K562 (cell line): ENCODE measurements at regions not wholly inside any gene's neighbourhood (a gene's known extent, or its start where the extent isn't known, plus 50 kb on each side); places are given as distances from the start of the nearest gene placed in this dataset.

Experiments
- ATAC-seq: fragments of 200-7000 bp; cut with Tn5 transposase; 3 replicates; pipeline ENCODE4 v1.9.1; 2020; ENCODE audit warnings: moderate library complexity
- BruUV-seq: library from RNA; stranded (reverse); fragments of 400-500 nt; replicated peaks from 2 replicates; lab custom pipeline; 2021; lab: Mats Ljungman, UMichigan
- CTCF ChIA-PET: fragments of 300-600 bp; formaldehyde crosslinking; extraction: SDS; loops from one replicate; lab custom pipeline; 2021; ENCODE audit warnings: low intra/inter-chr PET ratio; lab: Yijun Ruan, JAX
- POLR2A ChIA-PET: fragments of 300-600, 350-650 bp; sonication (Branson Sonifier 250); formaldehyde crosslinking; extraction: SDS; loops from one replicate; lab custom pipeline; 2021; ENCODE audit warnings: antibody characterized with exemption, inconsistent platforms; lab: Yijun Ruan, JAX
- DNase-seq, 4 experiments: peaks; one replicate each; pipeline versions ENCODE4 v3.0.0 to v3.0.0-alpha.2; 2011 to 2018; ENCODE audit warnings: low spot score in 3 of 4, mixed read lengths in 3 of 4; ENCODE audit errors: extremely low read depth in 1 of 4
- FAIRE-seq: peaks from 2 replicates; lab custom pipeline; 2011; peaks lifted over from hg19 to GRCh38; lab: Jason Lieb, UNC
- H2AFZ ChIP-seq: 2 replicates; pipeline ENCODE4 v1.6.0; 2011; ENCODE audit warnings: low read depth, low read length, control low read depth, inconsistent platforms
- H3K27ac ChIP-seq: fragments of 200-600 bp; 3 replicates; pipeline ENCODE4 v1.8.0; 2011; ENCODE audit warnings: low read depth, mild to moderate bottlenecking, control low read depth, inconsistent platforms, low read length, moderate library complexity, mixed read lengths; ENCODE audit errors: extremely low read depth
- H3K27me3 ChIP-seq, 2 experiments: fragments of 300-600 bp in 1 of 2; 2 replicates in 1 of 2; 3 replicates in 1 of 2; pipeline versions ENCODE4 v1.6.0 to v1.8.0; 2011; ENCODE audit warnings: inconsistent platforms in 2 of 2, low read length in 2 of 2, mild to moderate bottlenecking in 1 of 2, mixed read lengths in 1 of 2, moderate library complexity in 1 of 2; ENCODE audit not compliant: control insufficient read depth in 2 of 2, insufficient read depth in 2 of 2
- H3K36me3 ChIP-seq: fragments of 300-600 bp; 3 replicates; pipeline ENCODE4 v1.8.0; 2011; ENCODE audit warnings: mild to moderate bottlenecking, low read length, inconsistent platforms; ENCODE audit not compliant: control insufficient read depth, insufficient read depth
- H3K4me1 ChIP-seq, 2 experiments: fragments of 200-600 bp in 1 of 2; replicated peaks in 1 of 2; 2 replicates in 1 of 2; 3 replicates in 1 of 2; pipeline versions ENCODE4 v1.5.1 to v1.8.0; 2011; ENCODE audit warnings: inconsistent platforms in 2 of 2, low read length in 2 of 2, mild to moderate bottlenecking in 1 of 2, mixed read lengths in 1 of 2, moderate library complexity in 1 of 2; ENCODE audit not compliant: control insufficient read depth in 2 of 2, insufficient read depth in 2 of 2
- H3K4me2 ChIP-seq: 2 replicates; pipeline ENCODE4 v1.6.1; 2011; ENCODE audit warnings: low read length, control low read depth, inconsistent platforms, mixed read lengths; ENCODE audit not compliant: insufficient read depth
- H3K4me3 ChIP-seq: fragments of 200-600 bp; sonication (generic), shearing (Covaris generic); 2 replicates; pipeline ENCODE4 v1.5.1; 2016; ENCODE audit warnings: control low read depth, inconsistent platforms
- H3K79me2 ChIP-seq: fragments of 200-600 bp; 3 replicates; pipeline ENCODE4 v1.8.0; 2011; ENCODE audit warnings: low read length, inconsistent platforms; ENCODE audit not compliant: control insufficient read depth, insufficient read depth
- H3K9ac ChIP-seq, 2 experiments: 2 replicates each; pipeline versions ENCODE4 v1.6.0 to v1.6.1; 2011; ENCODE audit warnings: low read depth in 2 of 2, low read length in 2 of 2, control low read depth in 1 of 2, inconsistent platforms in 1 of 2, mild to moderate bottlenecking in 1 of 2, mixed read lengths in 1 of 2; ENCODE audit not compliant: insufficient read depth in 1 of 2
- H3K9me1 ChIP-seq: one replicate; pipeline ENCODE4 v1.6.0; 2011; ENCODE audit warnings: inconsistent platforms, mild to moderate bottlenecking, low read length, moderate library complexity; ENCODE audit not compliant: control insufficient read depth, insufficient read depth
- H3K9me3 ChIP-seq: replicated peaks from 2 replicates; pipeline ENCODE4 v1.5.1; 2011; ENCODE audit warnings: low read depth, low read length, inconsistent platforms; ENCODE audit not compliant: control insufficient read depth, insufficient read depth
- H4K20me1 ChIP-seq: replicated peaks from 2 replicates; pipeline ENCODE4 v1.6.1; 2011; ENCODE audit warnings: low read length, inconsistent platforms, mixed read lengths; ENCODE audit not compliant: control insufficient read depth, insufficient read depth
- CCAR2 ChIP-seq: fragments of 200-400 bp; formaldehyde crosslinking; IDR thresholded peaks from 2 replicates; pipeline ENCODE4 v1.6.1; 2017; ENCODE audit warnings: mild to moderate bottlenecking, low read depth, low read length
- DNMT1 ChIP-seq: fragments of 450-650 bp; IDR thresholded peaks from 2 replicates; pipeline ENCODE4 v1.6.1; 2016; ENCODE audit warnings: antibody characterized with exemption, mild to moderate bottlenecking
- DPF2 ChIP-seq: fragments of 450-650 bp; IDR thresholded peaks from 2 replicates; pipeline ENCODE4 v1.6.1; 2016
- ERF ChIP-seq: fragments of 450-650 bp; formaldehyde crosslinking; IDR thresholded peaks from 2 replicates; pipeline ENCODE4 v1.4.0; 2020; ENCODE audit warnings: mild to moderate bottlenecking, mixed read lengths
- OTX1 ChIP-seq: fragments of 450-650 bp; formaldehyde crosslinking; IDR thresholded peaks from 2 replicates; pipeline ENCODE4 v1.4.0; 2022; ENCODE audit warnings: mild to moderate bottlenecking
- PTBP1 ChIP-seq: fragments of 200-400 bp; formaldehyde crosslinking; IDR thresholded peaks from 2 replicates; pipeline ENCODE4 v1.6.1; 2017; ENCODE audit warnings: low read depth, low read length
- RAD51 ChIP-seq: fragments of 450-650 bp; IDR thresholded peaks from 2 replicates; pipeline ENCODE4 v1.7.1; 2016; ENCODE audit warnings: low read depth, mild to moderate bottlenecking, borderline replicate concordance
- SIRT6 ChIP-seq: IDR thresholded peaks from one replicate; pipeline ENCODE4 v1.6.1; 2012; ENCODE audit warnings: low read depth, mild to moderate bottlenecking, control low read depth, inconsistent platforms, low read length, moderate library complexity
- SREBF1 ChIP-seq: fragments of 150-350 bp; IDR thresholded peaks from 2 replicates; pipeline ENCODE4 v1.6.1; 2014; ENCODE audit warnings: antibody characterized with exemption, low read depth, low read length, borderline replicate concordance
- TBL1XR1 ChIP-seq, 2 experiments: IDR thresholded peaks; 2 replicates each; pipeline ENCODE4 v1.6.1; 2012; ENCODE audit warnings: improper control_type of control experiment in 2 of 2, low read length in 2 of 2, mild to moderate bottlenecking in 1 of 2
- YY1 ChIP-seq, 3 experiments: IDR thresholded peaks; 2 replicates each; pipeline ENCODE4 v1.6.1; 2011; ENCODE audit warnings: low read length in 2 of 3, mild to moderate bottlenecking in 2 of 3, moderate library complexity in 2 of 3, borderline replicate concordance in 1 of 3, control low read depth in 1 of 3, low read depth in 1 of 3; ENCODE audit not compliant: insufficient read depth in 3 of 3, insufficient replicate concordance in 2 of 3, control insufficient read depth in 1 of 3, insufficient read length in 1 of 3; ENCODE audit errors: extremely low read depth in 1 of 3
- ZBTB8A ChIP-seq: fragments of 450-650 bp; IDR thresholded peaks from 2 replicates; pipeline ENCODE4 v1.6.1; 2018; ENCODE audit warnings: mild to moderate bottlenecking, moderate library complexity; ENCODE audit not compliant: partially characterized antibody
- ZC3H4 ChIP-seq: sonication (generic); formaldehyde crosslinking; IDR thresholded peaks from 2 replicates; pipeline ENCODE4 v1.9.0; 2021; ENCODE audit warnings: missing genetic modification reagents, borderline replicate concordance
- ZNF224 ChIP-seq: sonication (generic); formaldehyde crosslinking; IDR thresholded peaks from 2 replicates; pipeline ENCODE4 v1.8.0; 2022; ENCODE audit warnings: mild to moderate bottlenecking, missing genetic modification reagents
- ZNF717 ChIP-seq: fragments of 250-450 bp; sonication (Bioruptor Pico); IDR thresholded peaks from 2 replicates; pipeline ENCODE4 v1.5.0; 2021
- WGBS: fragments of 100-300 bp; shearing (Covaris generic); methylation state at CpG from one replicate; pipeline ENCODE4 v1.1.6; 2016; ENCODE audit warnings: low coverage, mixed read lengths; ENCODE audit not compliant: insufficient coverage; ENCODE audit errors: missing lambda C conversion rate; 5-methylcytosine and 5-hydroxymethylcytosine counted together
- in situ Hi-C: fragments of 300-500 bp; cut with MboI; formaldehyde crosslinking; loops from 4 replicates; pipeline ENCODE4 v1.15.0; 2018; ENCODE audit warnings: inconsistent platforms, mixed read lengths
- intact Hi-C: fragments of 100-400 bp; cut with micrococcal nuclease; formaldehyde crosslinking; loops from 2 replicates; pipeline ENCODE4 v1.14.2; 2022
- TF ChIP-seq, protein P1 (sequence below): sonication (generic); formaldehyde crosslinking; IDR thresholded peaks from 2 replicates; pipeline ENCODE4 v1.8.0; 2023; ENCODE audit warnings: mild to moderate bottlenecking, missing genetic modification reagents
- TF ChIP-seq, protein P2 (sequence below): fragments of 450-650 bp; IDR thresholded peaks from 2 replicates; pipeline ENCODE4 v1.7.1; 2018; ENCODE audit warnings: mild to moderate bottlenecking, low read depth; ENCODE audit not compliant: partially characterized antibody

DNA sequence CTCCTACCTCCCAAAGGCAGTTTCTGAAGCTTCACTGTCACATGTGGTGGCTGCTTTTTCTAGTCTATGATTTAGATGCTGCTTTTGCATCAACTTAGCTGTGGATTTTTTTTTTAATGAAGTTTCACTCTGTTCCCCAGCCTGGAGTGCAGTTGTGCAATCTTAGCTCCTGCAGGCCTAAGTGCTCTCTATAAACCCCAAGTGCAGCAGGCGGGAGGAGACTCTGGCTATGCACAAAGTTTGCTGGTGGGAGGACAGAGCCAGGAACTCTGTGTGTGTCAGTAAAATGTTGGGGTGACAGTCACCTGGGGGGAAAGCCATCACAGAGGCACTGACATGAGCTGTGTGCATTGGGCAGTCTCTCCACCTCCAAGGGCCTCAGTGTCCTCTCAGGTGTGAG, 138.8 kb upstream of the FAM20C start (continued):
- TF ChIP-seq DPF2, result no peak
- no peak for TF ChIP-seq ZNF717
- no peak for TF ChIP-seq OTX1 (CRISPR knock-in tag)
- no peak for TF ChIP-seq ZC3H4 (CRISPR knock-in tag)
- TF ChIP-seq, protein P1, sequence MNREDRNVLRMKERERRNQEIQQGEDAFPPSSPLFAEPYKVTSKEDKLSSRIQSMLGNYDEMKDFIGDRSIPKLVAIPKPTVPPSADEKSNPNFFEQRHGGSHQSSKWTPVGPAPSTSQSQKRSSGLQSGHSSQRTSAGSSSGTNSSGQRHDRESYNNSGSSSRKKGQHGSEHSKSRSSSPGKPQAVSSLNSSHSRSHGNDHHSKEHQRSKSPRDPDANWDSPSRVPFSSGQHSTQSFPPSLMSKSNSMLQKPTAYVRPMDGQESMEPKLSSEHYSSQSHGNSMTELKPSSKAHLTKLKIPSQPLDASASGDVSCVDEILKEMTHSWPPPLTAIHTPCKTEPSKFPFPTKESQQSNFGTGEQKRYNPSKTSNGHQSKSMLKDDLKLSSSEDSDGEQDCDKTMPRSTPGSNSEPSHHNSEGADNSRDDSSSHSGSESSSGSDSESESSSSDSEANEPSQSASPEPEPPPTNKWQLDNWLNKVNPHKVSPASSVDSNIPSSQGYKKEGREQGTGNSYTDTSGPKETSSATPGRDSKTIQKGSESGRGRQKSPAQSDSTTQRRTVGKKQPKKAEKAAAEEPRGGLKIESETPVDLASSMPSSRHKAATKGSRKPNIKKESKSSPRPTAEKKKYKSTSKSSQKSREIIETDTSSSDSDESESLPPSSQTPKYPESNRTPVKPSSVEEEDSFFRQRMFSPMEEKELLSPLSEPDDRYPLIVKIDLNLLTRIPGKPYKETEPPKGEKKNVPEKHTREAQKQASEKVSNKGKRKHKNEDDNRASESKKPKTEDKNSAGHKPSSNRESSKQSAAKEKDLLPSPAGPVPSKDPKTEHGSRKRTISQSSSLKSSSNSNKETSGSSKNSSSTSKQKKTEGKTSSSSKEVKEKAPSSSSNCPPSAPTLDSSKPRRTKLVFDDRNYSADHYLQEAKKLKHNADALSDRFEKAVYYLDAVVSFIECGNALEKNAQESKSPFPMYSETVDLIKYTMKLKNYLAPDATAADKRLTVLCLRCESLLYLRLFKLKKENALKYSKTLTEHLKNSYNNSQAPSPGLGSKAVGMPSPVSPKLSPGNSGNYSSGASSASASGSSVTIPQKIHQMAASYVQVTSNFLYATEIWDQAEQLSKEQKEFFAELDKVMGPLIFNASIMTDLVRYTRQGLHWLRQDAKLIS (CRISPR knock-in tag), result no peak
- no peak for TF ChIP-seq CCAR2
- no peak for TF ChIP-seq RAD51
- no peak for TF ChIP-seq PTBP1

DNA sequence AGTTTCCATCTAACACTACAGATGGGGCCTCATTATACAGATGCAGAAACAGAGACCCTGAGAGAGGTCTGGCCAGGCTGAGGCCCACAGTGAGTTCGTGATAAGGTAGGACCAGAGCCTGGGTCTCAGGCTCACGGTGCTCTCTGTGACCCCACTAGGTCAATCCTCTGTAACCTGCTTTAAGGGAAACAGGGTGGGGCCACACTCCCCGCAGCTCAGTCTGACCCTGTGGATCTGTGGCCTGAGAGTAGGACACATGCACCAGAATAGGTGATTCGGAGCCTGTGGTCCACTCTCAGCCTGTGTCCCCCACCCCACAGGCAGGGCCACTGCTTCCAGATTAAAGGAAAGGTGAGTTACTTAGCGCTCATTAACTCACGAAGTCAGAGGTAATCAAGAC, 137.8 kb upstream of the FAM20C start:
- in situ Hi-C loops, result no loop called here
- WGBS, result 0% methylated on average over 5 of the region's 6 CpGs
- no peaks in the 10 kb centered on the region for H3K4me1 ChIP-seq
- FAIRE-seq (no peak), ATAC-seq (no peak), DNase-seq (no peak)
- no peaks in the 10 kb centered on the region for H3K9me3 ChIP-seq
- H3K9me1 ChIP-seq, result no peaks in the 10 kb centered on the region
- no peak overlapping the region; a peak in 1 of 4 replicates for H3K9ac ChIP-seq
- no TSS peak for BruUV-seq
- H3K79me2 ChIP-seq, result no peaks in the 10 kb centered on the region
- H4K20me1 ChIP-seq, result no peaks in the 10 kb centered on the region; the same call in 1 of the 2 replicates
- H3K36me3 ChIP-seq, result no peaks in the 10 kb centered on the region
- H3K4me3 ChIP-seq, result no peak overlapping the region
- H3K27ac ChIP-seq, result no peak overlapping the region
- H2AFZ ChIP-seq, result no peak overlapping the region
- ChIA-PET CTCF (no interaction called here), POLR2A (interaction anchor here (0.7 kb wide), 1 partner anchor 616 kb away, joined by 4 read pairs; no protein-coding TSS in a partner anchor)
- intact Hi-C loops, result no loop called here
- peaks cover 54 to 74% of the 10 kb centered on the region in 2 experiments for H3K27me3 ChIP-seq
- H3K4me2 ChIP-seq, result no peak overlapping the region
- TF ChIP-seq SIRT6 (no peak), ZBTB8A (no peak), ZNF224 (CRISPR knock-in tag) (no peak), SREBF1 (no peak), TBL1XR1 (IDR thresholded peaks at IDR 0.05; ENCODE audit: low read length in 2 of 2) (no peak), DNMT1 (no peak), ERF (CRISPR knock-in tag) (no peak), YY1 (IDR thresholded peaks at IDR 0.05; ENCODE audit: borderline replicate concordance in 1 of 3, control insufficient read depth in 1 of 3, extremely low read depth in 1 of 3, insufficient read depth in 3 of 3, insufficient read length in 1 of 3, insufficient replicate concordance in 2 of 3, low read depth in 1 of 3, low read length in 2 of 3) (no peak)
- TF ChIP-seq, protein P2, sequence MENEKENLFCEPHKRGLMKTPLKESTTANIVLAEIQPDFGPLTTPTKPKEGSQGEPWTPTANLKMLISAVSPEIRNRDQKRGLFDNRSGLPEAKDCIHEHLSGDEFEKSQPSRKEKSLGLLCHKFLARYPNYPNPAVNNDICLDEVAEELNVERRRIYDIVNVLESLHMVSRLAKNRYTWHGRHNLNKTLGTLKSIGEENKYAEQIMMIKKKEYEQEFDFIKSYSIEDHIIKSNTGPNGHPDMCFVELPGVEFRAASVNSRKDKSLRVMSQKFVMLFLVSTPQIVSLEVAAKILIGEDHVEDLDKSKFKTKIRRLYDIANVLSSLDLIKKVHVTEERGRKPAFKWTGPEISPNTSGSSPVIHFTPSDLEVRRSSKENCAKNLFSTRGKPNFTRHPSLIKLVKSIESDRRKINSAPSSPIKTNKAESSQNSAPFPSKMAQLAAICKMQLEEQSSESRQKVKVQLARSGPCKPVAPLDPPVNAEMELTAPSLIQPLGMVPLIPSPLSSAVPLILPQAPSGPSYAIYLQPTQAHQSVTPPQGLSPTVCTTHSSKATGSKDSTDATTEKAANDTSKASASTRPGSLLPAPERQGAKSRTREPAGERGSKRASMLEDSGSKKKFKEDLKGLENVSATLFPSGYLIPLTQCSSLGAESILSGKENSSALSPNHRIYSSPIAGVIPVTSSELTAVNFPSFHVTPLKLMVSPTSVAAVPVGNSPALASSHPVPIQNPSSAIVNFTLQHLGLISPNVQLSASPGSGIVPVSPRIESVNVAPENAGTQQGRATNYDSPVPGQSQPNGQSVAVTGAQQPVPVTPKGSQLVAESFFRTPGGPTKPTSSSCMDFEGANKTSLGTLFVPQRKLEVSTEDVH, result no peak
